Nephron (organoid): ENCODE measurements at regions not wholly inside any gene's neighbourhood (a gene's known extent, or its start where the extent isn't known, plus 50 kb on each side); places are given as distances from the start of the nearest gene placed in this dataset.

Source experiments
- H3K27ac Mint-ChIP-seq, 3 experiments: 2 replicates each; pipeline ENCODE4 v1.8.0; 2020; ENCODE audit warnings: mixed read lengths in 3 of 3, mild to moderate bottlenecking in 2 of 3, moderate library complexity in 1 of 3
- H3K27me3 Mint-ChIP-seq: 2 replicates; pipeline ENCODE4 v1.8.0; 2021; ENCODE audit warnings: low read depth, mild to moderate bottlenecking, moderate library complexity, mixed read lengths
- H3K36me3 Mint-ChIP-seq: 2 replicates; pipeline ENCODE4 v1.8.0; 2020; ENCODE audit warnings: low read depth, mixed read lengths
- H3K4me1 Mint-ChIP-seq: 2 replicates; pipeline ENCODE4 v1.8.0; 2020; ENCODE audit warnings: mixed read lengths
- H3K4me3 Mint-ChIP-seq, 3 experiments: 2 replicates each; pipeline ENCODE4 v1.8.0; 2020; ENCODE audit warnings: mild to moderate bottlenecking in 3 of 3, mixed read lengths in 3 of 3, moderate library complexity in 2 of 3
- H3K9me3 Mint-ChIP-seq: 2 replicates; pipeline ENCODE4 v1.8.0; 2020; ENCODE audit warnings: mixed read lengths
- TF ChIP-seq, protein P1 (sequence below), 3 experiments: fragments of 200-600 bp; sonication (generic); IDR thresholded peaks; one replicate each; pipeline ENCODE4 v1.5.0; 2021; ENCODE audit warnings: antibody characterized with exemption in 3 of 3; ENCODE audit not compliant: unreplicated experiment in 3 of 3

DNA sequence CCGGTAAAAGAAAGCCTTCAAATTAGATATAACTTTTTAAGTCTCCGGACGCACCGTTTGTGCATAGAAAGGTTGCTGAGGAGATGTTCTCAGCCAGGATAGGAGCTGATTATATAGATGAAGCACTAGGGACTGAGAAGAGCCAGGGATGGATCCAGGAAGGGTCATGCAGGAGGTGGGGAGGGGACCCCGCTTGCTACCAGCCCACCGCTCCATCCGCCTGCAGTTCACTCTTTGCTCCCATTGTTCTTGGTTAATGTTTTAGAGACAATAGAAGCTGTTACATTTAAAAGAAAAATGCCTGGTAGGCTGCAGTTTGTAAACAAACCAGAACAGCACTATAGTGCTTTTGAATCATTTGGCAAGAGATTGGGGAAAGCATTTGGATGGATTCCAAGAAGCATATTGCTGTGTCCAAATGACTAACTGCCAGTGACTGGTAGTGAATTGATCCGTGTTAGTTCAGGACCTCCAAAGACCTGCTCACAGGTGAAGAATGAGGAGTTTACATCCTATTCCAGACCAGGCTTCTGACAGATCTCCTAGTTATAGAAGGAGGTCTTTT lies 175.9 kb upstream of the TAC1 start:
- H3K9me3 Mint-ChIP-seq: peaks cover 27% of the 10 kb centered on the region
- H3K27me3 Mint-ChIP-seq: no peaks in the 10 kb centered on the region
- H3K4me3 Mint-ChIP-seq: no peak overlapping the region
- TF ChIP-seq, protein P1, sequence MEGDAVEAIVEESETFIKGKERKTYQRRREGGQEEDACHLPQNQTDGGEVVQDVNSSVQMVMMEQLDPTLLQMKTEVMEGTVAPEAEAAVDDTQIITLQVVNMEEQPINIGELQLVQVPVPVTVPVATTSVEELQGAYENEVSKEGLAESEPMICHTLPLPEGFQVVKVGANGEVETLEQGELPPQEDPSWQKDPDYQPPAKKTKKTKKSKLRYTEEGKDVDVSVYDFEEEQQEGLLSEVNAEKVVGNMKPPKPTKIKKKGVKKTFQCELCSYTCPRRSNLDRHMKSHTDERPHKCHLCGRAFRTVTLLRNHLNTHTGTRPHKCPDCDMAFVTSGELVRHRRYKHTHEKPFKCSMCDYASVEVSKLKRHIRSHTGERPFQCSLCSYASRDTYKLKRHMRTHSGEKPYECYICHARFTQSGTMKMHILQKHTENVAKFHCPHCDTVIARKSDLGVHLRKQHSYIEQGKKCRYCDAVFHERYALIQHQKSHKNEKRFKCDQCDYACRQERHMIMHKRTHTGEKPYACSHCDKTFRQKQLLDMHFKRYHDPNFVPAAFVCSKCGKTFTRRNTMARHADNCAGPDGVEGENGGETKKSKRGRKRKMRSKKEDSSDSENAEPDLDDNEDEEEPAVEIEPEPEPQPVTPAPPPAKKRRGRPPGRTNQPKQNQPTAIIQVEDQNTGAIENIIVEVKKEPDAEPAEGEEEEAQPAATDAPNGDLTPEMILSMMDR (IDR thresholded peaks at IDR 0.05; ENCODE audit: unreplicated experiment in 3 of 3): no peak
- H3K36me3 Mint-ChIP-seq: no peaks in the 10 kb centered on the region
- H3K27ac Mint-ChIP-seq: no peak overlapping the region
- no peaks in the 10 kb centered on the region for H3K4me1 Mint-ChIP-seq

DNA sequence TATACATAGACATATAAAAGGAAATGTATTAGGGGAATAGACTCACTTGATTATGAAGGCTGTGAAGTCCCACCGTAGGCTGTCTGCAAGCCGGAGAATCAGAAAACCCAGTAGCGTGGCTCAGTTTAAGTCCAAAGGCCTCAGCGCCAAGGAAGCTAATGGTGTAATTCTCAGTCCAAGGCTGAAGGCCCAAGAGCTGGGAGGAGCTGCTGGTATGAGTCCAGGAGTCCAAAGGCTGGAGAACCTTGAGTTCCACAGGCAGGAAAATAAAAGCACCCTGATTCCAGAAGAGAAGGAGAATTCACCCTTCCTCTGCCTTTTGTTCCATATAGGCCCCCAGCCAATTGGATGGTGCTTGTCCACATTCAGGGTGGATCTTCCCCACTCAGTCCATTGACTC lies 166.2 kb upstream of the TAC1 start:
- Mint-ChIP-seq H3K4me1 (no peaks in the 10 kb centered on the region), H3K27ac (no peak overlapping the region), H3K36me3 (no peaks in the 10 kb centered on the region), H3K9me3 (peaks cover 7% of the 10 kb centered on the region), H3K4me3 (no peak overlapping the region), H3K27me3 (no peaks in the 10 kb centered on the region)
- TF ChIP-seq, protein P1 (IDR thresholded peaks at IDR 0.05; ENCODE audit: unreplicated experiment in 3 of 3): no peak

GRCh38 chr7:97573065-97573464 lies 158.8 kb upstream of the TAC1 start:
- Mint-ChIP-seq H3K36me3 (no peaks in the 10 kb centered on the region), H3K27ac (no peak overlapping the region), H3K27me3 (no peaks in the 10 kb centered on the region), H3K4me1 (no peaks in the 10 kb centered on the region), H3K4me3 (no peak overlapping the region), H3K9me3 (peaks cover 3% of the 10 kb centered on the region)
- TF ChIP-seq, protein P1 (IDR thresholded peaks at IDR 0.05; ENCODE audit: unreplicated experiment in 3 of 3): no peak

- TF ChIP-seq, protein P1 (IDR thresholded peaks at IDR 0.05; ENCODE audit: unreplicated experiment in 3 of 3): no peak
- no peaks in the 10 kb centered on the region for H3K9me3 Mint-ChIP-seq
- H3K27me3 Mint-ChIP-seq: no peaks in the 10 kb centered on the region
- no peaks in the 10 kb centered on the region for H3K36me3 Mint-ChIP-seq
- no peak overlapping the region for H3K27ac Mint-ChIP-seq
- H3K4me1 Mint-ChIP-seq: no peaks in the 10 kb centered on the region
- no peak overlapping the region for H3K4me3 Mint-ChIP-seq
Observed at GRCh38 chr7:97576043-97576442, 155.8 kb upstream of the TAC1 start.

DNA sequence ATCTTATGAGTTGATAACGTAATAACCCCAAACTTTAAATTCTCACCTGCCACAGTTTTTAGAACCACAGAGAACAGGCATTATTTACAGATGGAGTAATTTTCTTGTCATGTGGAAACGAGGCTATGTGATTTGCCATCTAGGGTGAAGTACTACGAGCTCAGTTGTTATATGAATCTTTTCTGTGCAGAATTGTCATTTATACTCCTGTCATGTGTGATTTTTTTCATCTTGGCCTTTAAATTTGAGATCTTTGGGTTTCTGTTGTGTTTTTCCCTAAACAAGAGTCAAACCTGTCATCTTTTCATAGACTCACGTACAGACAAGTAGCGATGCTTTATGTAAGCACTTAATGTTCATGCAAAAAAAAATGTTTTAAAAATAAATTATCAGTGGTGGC lies 153.7 kb upstream of the TAC1 start:
- Mint-ChIP-seq H3K36me3 (no peaks in the 10 kb centered on the region), H3K27ac (no peak overlapping the region), H3K27me3 (peaks cover 4% of the 10 kb centered on the region), H3K9me3 (peaks cover 5% of the 10 kb centered on the region), H3K4me1 (no peaks in the 10 kb centered on the region), H3K4me3 (no peak overlapping the region)
- TF ChIP-seq, protein P1 (IDR thresholded peaks at IDR 0.05; ENCODE audit: unreplicated experiment in 3 of 3): no peak

GRCh38 chr7:97580205-97580604 lies 151.7 kb upstream of the TAC1 start:
- no peak overlapping the region for H3K4me3 Mint-ChIP-seq
- no peak overlapping the region for H3K27ac Mint-ChIP-seq
- H3K4me1 Mint-ChIP-seq: no peaks in the 10 kb centered on the region
- TF ChIP-seq, protein P1 (IDR thresholded peaks at IDR 0.05; ENCODE audit: unreplicated experiment in 3 of 3): no peak
- H3K36me3 Mint-ChIP-seq: no peaks in the 10 kb centered on the region
- H3K9me3 Mint-ChIP-seq: peaks cover 8% of the 10 kb centered on the region
- H3K27me3 Mint-ChIP-seq: peaks cover 4% of the 10 kb centered on the region
